Mesenchymal stem cell (in vitro differentiated cells and primary cell): ENCODE measurements at regions not wholly inside any gene's neighbourhood (a gene's known extent, or its start where the extent isn't known, plus 50 kb on each side); places are given as distances from the start of the nearest gene placed in this dataset.

Experiments
- DNase-seq: peaks from one replicate; pipeline ENCODE4 v3.0.0-alpha.2; 2013
- H2AFZ ChIP-seq: one replicate; pipeline ENCODE4 v1.6.1; 2013; ENCODE audit warnings: low read depth, mild to moderate bottlenecking, control low read depth, inconsistent platforms, low read length, moderate library complexity
- H2AK5ac ChIP-seq: 2 replicates; pipeline ENCODE4 v1.6.1; 2013; ENCODE audit warnings: low read length, moderate library complexity, mild to moderate bottlenecking, inconsistent platforms; ENCODE audit not compliant: severe bottlenecking
- H2BK120ac ChIP-seq: one replicate; pipeline ENCODE4 v1.6.1; 2013; ENCODE audit warnings: low read depth, mild to moderate bottlenecking, inconsistent platforms, low read length, moderate library complexity
- H2BK12ac ChIP-seq, 2 experiments: one replicate each; pipeline ENCODE4 v1.6.1; 2013; ENCODE audit warnings: inconsistent platforms in 2 of 2, low read length in 2 of 2, mild to moderate bottlenecking in 2 of 2, moderate library complexity in 2 of 2, control low read depth in 1 of 2
- H2BK15ac ChIP-seq: one replicate; pipeline ENCODE4 v1.6.1; 2013; ENCODE audit warnings: mild to moderate bottlenecking, low read depth, inconsistent platforms; ENCODE audit not compliant: poor library complexity, severe bottlenecking
- H2BK5ac ChIP-seq: 2 replicates; pipeline ENCODE4 v1.6.1; 2013; ENCODE audit warnings: low read depth, mild to moderate bottlenecking, low read length, control low read depth, inconsistent platforms; ENCODE audit not compliant: poor library complexity, severe bottlenecking
- H3K14ac ChIP-seq, 2 experiments: one replicate each; pipeline ENCODE4 v1.6.1; 2013; ENCODE audit warnings: inconsistent platforms in 2 of 2, low read length in 2 of 2, control low read depth in 1 of 2, mild to moderate bottlenecking in 1 of 2, moderate library complexity in 1 of 2
- H3K18ac ChIP-seq, 2 experiments: one replicate each; pipeline ENCODE4 v1.6.1; 2013; ENCODE audit warnings: inconsistent platforms in 2 of 2, low read length in 2 of 2, control low read depth in 1 of 2, low read depth in 1 of 2, mild to moderate bottlenecking in 1 of 2
- H3K23ac ChIP-seq, 2 experiments: one replicate each; pipeline ENCODE4 v1.6.1; 2013; ENCODE audit warnings: inconsistent platforms in 2 of 2, low read length in 2 of 2, mild to moderate bottlenecking in 2 of 2, moderate library complexity in 2 of 2, control low read depth in 1 of 2
- H3K27ac ChIP-seq: 2 replicates; pipeline ENCODE4 v1.5.1; 2013; ENCODE audit warnings: mild to moderate bottlenecking, moderate library complexity, low read length, control low read depth, inconsistent platforms; ENCODE audit not compliant: poor library complexity, severe bottlenecking
- H3K27me3 ChIP-seq, 2 experiments: 2 replicates each; pipeline versions ENCODE4 v1.6.1 to v1.7.0; 2013; ENCODE audit warnings: low read length in 2 of 2, mild to moderate bottlenecking in 2 of 2, moderate library complexity in 2 of 2, control low read depth in 1 of 2, inconsistent platforms in 1 of 2; ENCODE audit not compliant: control insufficient read depth in 1 of 2, insufficient read depth in 1 of 2
- H3K36me3 ChIP-seq, 2 experiments: 2 replicates each; pipeline versions ENCODE4 v1.6.1 to v1.7.0; 2013; ENCODE audit warnings: low read length in 2 of 2, control low read depth in 1 of 2, inconsistent platforms in 1 of 2, low read depth in 1 of 2, mild to moderate bottlenecking in 1 of 2; ENCODE audit not compliant: insufficient read depth in 2 of 2, control insufficient read depth in 1 of 2
- H3K4ac ChIP-seq, 2 experiments: one replicate each; pipeline ENCODE4 v1.6.1; 2013; ENCODE audit warnings: inconsistent platforms in 2 of 2, low read length in 2 of 2, mild to moderate bottlenecking in 2 of 2, moderate library complexity in 2 of 2, control low read depth in 1 of 2, low read depth in 1 of 2
- H3K4me1 ChIP-seq: 2 replicates; pipeline ENCODE4 v1.6.1; 2013; ENCODE audit warnings: low read depth, low read length, control low read depth; ENCODE audit not compliant: control insufficient read depth, insufficient read depth
- H3K4me2 ChIP-seq: 2 replicates; pipeline ENCODE4 v1.6.1; 2013; ENCODE audit warnings: low read length, mild to moderate bottlenecking, inconsistent platforms; ENCODE audit not compliant: poor library complexity, severe bottlenecking
- H3K4me3 ChIP-seq, 2 experiments: 2 replicates each; pipeline versions ENCODE4 v1.5.1 to v1.7.0; 2013; ENCODE audit warnings: low read length in 2 of 2, mild to moderate bottlenecking in 2 of 2, control low read depth in 1 of 2, low read depth in 1 of 2; ENCODE audit not compliant: insufficient read depth in 1 of 2
- H3K79me1 ChIP-seq: replicated peaks from 2 replicates; pipeline ENCODE4 v1.6.1; 2013; ENCODE audit warnings: mild to moderate bottlenecking, control low read depth, low read length, inconsistent platforms; ENCODE audit not compliant: poor library complexity, severe bottlenecking
- H3K9ac ChIP-seq: 2 replicates; pipeline ENCODE4 v1.7.0; 2013; ENCODE audit warnings: mild to moderate bottlenecking, low read length, moderate library complexity
- H3K9me3 ChIP-seq: 2 replicates; pipeline ENCODE4 v1.7.0; 2013; ENCODE audit warnings: mild to moderate bottlenecking, low read length; ENCODE audit not compliant: control insufficient read depth
- H4K8ac ChIP-seq: one replicate; pipeline ENCODE4 v1.6.1; 2013; ENCODE audit warnings: inconsistent platforms, mild to moderate bottlenecking, low read length, moderate library complexity
- H4K91ac ChIP-seq: one replicate; pipeline ENCODE4 v1.6.1; 2013; ENCODE audit warnings: mild to moderate bottlenecking, low read length, inconsistent platforms
- WGBS: methylation state at CpG from one replicate; pipeline ENCODE4 v1.1.7; 2013; ENCODE audit warnings: mixed read lengths; 5-methylcytosine and 5-hydroxymethylcytosine counted together

DNA sequence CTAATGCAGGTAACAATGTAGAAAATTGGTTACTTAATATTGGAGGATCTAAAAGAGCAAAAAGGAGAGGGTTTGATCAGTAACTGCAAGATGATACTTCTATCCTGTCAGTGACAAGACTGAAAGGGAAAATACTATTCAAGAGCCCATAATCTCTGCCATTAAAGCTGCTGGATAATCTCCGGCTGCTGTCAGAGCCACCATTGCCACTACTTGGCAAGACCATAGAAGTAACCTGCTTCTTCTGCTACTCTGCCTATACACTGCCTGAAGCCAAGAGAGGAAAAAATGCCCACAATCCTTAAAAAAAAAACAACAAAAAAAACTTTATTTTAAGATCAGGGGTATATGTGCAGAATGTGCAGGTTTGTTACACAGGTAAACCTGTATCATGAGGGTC lies 386.5 kb upstream of the ID4 start:
- Histone ChIP-seq H3K9ac (no peak overlapping the region), H2AK5ac (no peak overlapping the region), H3K36me3 (no peaks in the 10 kb centered on the region), H3K9me3 (peaks cover 3% of the 10 kb centered on the region), H2BK12ac (no peak overlapping the region), H3K14ac (no peak overlapping the region), H4K8ac (no peak overlapping the region), H2BK120ac (no peak overlapping the region), H2AFZ (no peak overlapping the region), H4K91ac (no peak overlapping the region), H3K23ac (no peak overlapping the region), H3K4me2 (no peak overlapping the region), H3K4ac (no peak overlapping the region), H2BK15ac (no peak overlapping the region), H3K4me3 (no peak overlapping the region), H3K4me1 (no peaks in the 10 kb centered on the region), H3K18ac (no peak overlapping the region), H2BK5ac (no peak overlapping the region), H3K27me3 (no peaks in the 10 kb centered on the region), H3K79me1 (no peaks in the 10 kb centered on the region), H3K27ac (no peak overlapping the region)
- no peak for DNase-seq
- WGBS: 96% methylated on average over 1 of the region's 1 CpG

GRCh38 chr6:19452495-19452894 lies 384.7 kb upstream of the ID4 start:
- Histone ChIP-seq H2BK5ac (no peak overlapping the region), H2AK5ac (no peak overlapping the region), H3K18ac (no peak overlapping the region), H3K4me1 (no peaks in the 10 kb centered on the region), H3K9me3 (no peaks in the 10 kb centered on the region), H3K14ac (no peak overlapping the region), H3K9ac (no peak overlapping the region), H3K27ac (no peak overlapping the region), H3K36me3 (no peaks in the 10 kb centered on the region), H2AFZ (no peak overlapping the region), H3K4me2 (no peak overlapping the region), H3K27me3 (no peaks in the 10 kb centered on the region), H3K4me3 (no peak overlapping the region), H2BK15ac (no peak overlapping the region), H2BK12ac (no peak overlapping the region), H3K79me1 (no peaks in the 10 kb centered on the region), H4K8ac (no peak overlapping the region), H4K91ac (no peak overlapping the region), H2BK120ac (no peak overlapping the region), H3K23ac (no peak overlapping the region), H3K4ac (no peak overlapping the region)
- no CpG with 5 or more reads among the region's 1 CpG for WGBS
- no peak for DNase-seq

- WGBS: 94% methylated on average over 3 of the region's 3 CpGs
- Histone ChIP-seq H3K36me3 (no peaks in the 10 kb centered on the region), H3K27ac (no peak overlapping the region), H4K8ac (no peak overlapping the region), H3K18ac (no peak overlapping the region), H3K79me1 (no peaks in the 10 kb centered on the region), H3K9me3 (no peaks in the 10 kb centered on the region), H3K14ac (no peak overlapping the region), H3K4me3 (no peak overlapping the region), H2BK5ac (no peak overlapping the region), H3K9ac (no peak overlapping the region), H2BK120ac (no peak overlapping the region), H3K4ac (no peak overlapping the region), H2BK15ac (no peak overlapping the region), H3K4me2 (no peak overlapping the region), H3K23ac (no peak overlapping the region), H2AFZ (no peak overlapping the region), H2AK5ac (no peak overlapping the region), H3K4me1 (no peaks in the 10 kb centered on the region), H3K27me3 (no peaks in the 10 kb centered on the region), H4K91ac (no peak overlapping the region), H2BK12ac (no peak overlapping the region)
- DNase-seq: no peak
These were observed 383.0 kb upstream of the ID4 start for GRCh38 chr6:19454001-19454720.

DNA sequence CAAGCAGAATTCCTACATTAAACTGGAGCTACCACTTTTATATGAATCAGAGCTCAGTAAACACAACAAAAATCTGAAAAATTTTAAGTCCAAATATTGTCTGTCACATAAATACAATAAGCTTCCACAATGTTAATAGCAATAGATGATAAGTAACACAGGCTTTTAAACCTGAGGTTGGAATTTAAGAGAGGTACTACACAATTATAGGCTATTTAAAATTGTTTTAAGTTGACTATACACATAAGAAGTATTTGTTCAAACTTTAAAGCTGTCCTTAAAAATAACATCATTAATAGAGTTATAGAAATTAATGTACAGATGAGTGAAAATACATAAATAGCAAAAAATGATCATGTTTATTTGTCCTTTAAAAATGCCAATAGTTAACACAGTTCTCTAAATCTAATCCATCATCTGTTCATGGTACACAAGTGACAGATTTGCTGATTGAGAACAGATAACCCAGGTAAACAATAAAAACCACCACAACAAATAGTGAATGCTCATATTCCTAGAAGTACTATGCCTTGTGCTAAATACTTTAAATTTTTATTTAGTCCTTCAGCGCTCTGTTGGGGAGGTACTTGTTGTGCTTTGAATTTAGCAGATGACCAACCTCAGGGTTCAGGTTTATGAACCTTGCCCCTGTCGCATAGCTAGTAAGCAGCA lies 382.3 kb upstream of the ID4 start:
- 71% methylated on average over 2 of the region's 2 CpGs for WGBS
- H3K4me3 ChIP-seq: no peak overlapping the region
- H3K4ac ChIP-seq: no peak overlapping the region
- H2BK15ac ChIP-seq: no peak overlapping the region
- no peak overlapping the region for H3K18ac ChIP-seq
- no peak overlapping the region for H3K4me2 ChIP-seq
- no peaks in the 10 kb centered on the region for H3K27me3 ChIP-seq
- H4K91ac ChIP-seq: no peak overlapping the region
- H2BK5ac ChIP-seq: no peak overlapping the region
- no peak overlapping the region for H3K9ac ChIP-seq
- no peak overlapping the region for H2AK5ac ChIP-seq
- H3K23ac ChIP-seq: no peak overlapping the region
- H3K4me1 ChIP-seq: no peaks in the 10 kb centered on the region
- no peaks in the 10 kb centered on the region for H3K36me3 ChIP-seq
- no peaks in the 10 kb centered on the region for H3K79me1 ChIP-seq
- H3K27ac ChIP-seq: no peak overlapping the region
- no peak overlapping the region for H4K8ac ChIP-seq
- no peak overlapping the region for H2BK12ac ChIP-seq
- DNase-seq: no peak
- H3K14ac ChIP-seq: no peak overlapping the region
- H2BK120ac ChIP-seq: no peak overlapping the region
- no peak overlapping the region for H2AFZ ChIP-seq
- no peaks in the 10 kb centered on the region for H3K9me3 ChIP-seq
